DND-41 (cell line): ENCODE measurements at regions not wholly inside any gene's neighbourhood (a gene's known extent, or its start where the extent isn't known, plus 50 kb on each side); places are given as distances from the start of the nearest gene placed in this dataset.

Experiments used
- ATAC-seq: fragments of 200-7000 bp; cut with Tn5 transposase; 3 replicates; pipeline ENCODE4 v1.9.1; 2021; ENCODE audit warnings: low read depth; ENCODE audit not compliant: insufficient read depth
- DNase-seq: peaks from one replicate; pipeline ENCODE4 v3.0.0-alpha.2; 2020
- H2AFZ ChIP-seq: 2 replicates; pipeline ENCODE4 v1.6.0; 2012; ENCODE audit warnings: low read depth, low read length
- H3K27ac ChIP-seq: 2 replicates; pipeline ENCODE4 v1.5.1; 2012; ENCODE audit warnings: low read length, inconsistent platforms
- H3K27me3 ChIP-seq: fragments of 200-600 bp; sonication (generic); 2 replicates; pipeline ENCODE4 v1.6.0; 2012; ENCODE audit warnings: low read length, mild to moderate bottlenecking, inconsistent platforms; ENCODE audit not compliant: insufficient read depth, poor library complexity
- H3K36me3 ChIP-seq: 2 replicates; pipeline ENCODE4 v1.5.1; 2012; ENCODE audit warnings: low read length, inconsistent platforms; ENCODE audit not compliant: insufficient read depth
- H3K4me1 ChIP-seq: 2 replicates; pipeline ENCODE4 v1.5.1; 2012; ENCODE audit warnings: mild to moderate bottlenecking, low read length; ENCODE audit not compliant: insufficient read depth
- H3K4me2 ChIP-seq: 2 replicates; pipeline ENCODE4 v1.6.0; 2012; ENCODE audit warnings: mild to moderate bottlenecking, moderate library complexity, low read length, inconsistent platforms; ENCODE audit not compliant: insufficient read depth
- H3K4me3 ChIP-seq, 2 experiments: fragments of 200-600 bp in 1 of 2; shearing (Covaris generic) in 1 of 2; 2 replicates each; pipeline ENCODE4 v1.5.1; 2012 to 2016; ENCODE audit warnings: inconsistent platforms in 2 of 2, low read length in 2 of 2, mild to moderate bottlenecking in 2 of 2, low read depth in 1 of 2, moderate library complexity in 1 of 2
- H3K79me2 ChIP-seq: 2 replicates; pipeline ENCODE4 v1.6.0; 2012; ENCODE audit warnings: low read length, inconsistent platforms; ENCODE audit not compliant: insufficient read depth
- H3K9ac ChIP-seq: 2 replicates; pipeline ENCODE4 v1.6.0; 2012; ENCODE audit warnings: low read depth, mild to moderate bottlenecking, inconsistent platforms, low read length, moderate library complexity
- H3K9me3 ChIP-seq: 2 replicates; pipeline ENCODE4 v1.5.1; 2012; ENCODE audit warnings: low read length, moderate library complexity, mild to moderate bottlenecking, inconsistent platforms; ENCODE audit not compliant: insufficient read depth, severe bottlenecking
- H4K20me1 ChIP-seq: 2 replicates; pipeline ENCODE4 v1.6.0; 2012; ENCODE audit warnings: low read length; ENCODE audit not compliant: insufficient read depth
- EZH2 ChIP-seq: IDR thresholded peaks from 3 replicates; pipeline ENCODE4 v1.6.1; 2012; ENCODE audit warnings: borderline replicate concordance, low read depth, mild to moderate bottlenecking, moderate library complexity, low read length, inconsistent platforms; ENCODE audit not compliant: severe bottlenecking
- TF ChIP-seq, protein P1 (sequence below): IDR thresholded peaks from 2 replicates; pipeline ENCODE4 v1.5.1; 2012; ENCODE audit warnings: borderline replicate concordance, low read length, moderate library complexity, mild to moderate bottlenecking; ENCODE audit not compliant: poor library complexity, severe bottlenecking; ENCODE audit errors: extremely low read depth

GRCh38 chr12:17618831-17619230, 471.2 kb downstream of the RERGL start:
- no peak overlapping the region for H3K9ac ChIP-seq
- no peaks in the 10 kb centered on the region for H4K20me1 ChIP-seq
- no peak overlapping the region for H3K4me3 ChIP-seq
- H3K4me2 ChIP-seq: no peak overlapping the region
- H2AFZ ChIP-seq: no peak overlapping the region
- no peaks in the 10 kb centered on the region for H3K27me3 ChIP-seq
- H3K79me2 ChIP-seq: no peaks in the 10 kb centered on the region
- no peaks in the 10 kb centered on the region for H3K36me3 ChIP-seq
- DNase-seq (no peak), ATAC-seq (no peak)
- no peaks in the 10 kb centered on the region for H3K9me3 ChIP-seq
- H3K27ac ChIP-seq: no peak overlapping the region
- TF ChIP-seq, protein P1, sequence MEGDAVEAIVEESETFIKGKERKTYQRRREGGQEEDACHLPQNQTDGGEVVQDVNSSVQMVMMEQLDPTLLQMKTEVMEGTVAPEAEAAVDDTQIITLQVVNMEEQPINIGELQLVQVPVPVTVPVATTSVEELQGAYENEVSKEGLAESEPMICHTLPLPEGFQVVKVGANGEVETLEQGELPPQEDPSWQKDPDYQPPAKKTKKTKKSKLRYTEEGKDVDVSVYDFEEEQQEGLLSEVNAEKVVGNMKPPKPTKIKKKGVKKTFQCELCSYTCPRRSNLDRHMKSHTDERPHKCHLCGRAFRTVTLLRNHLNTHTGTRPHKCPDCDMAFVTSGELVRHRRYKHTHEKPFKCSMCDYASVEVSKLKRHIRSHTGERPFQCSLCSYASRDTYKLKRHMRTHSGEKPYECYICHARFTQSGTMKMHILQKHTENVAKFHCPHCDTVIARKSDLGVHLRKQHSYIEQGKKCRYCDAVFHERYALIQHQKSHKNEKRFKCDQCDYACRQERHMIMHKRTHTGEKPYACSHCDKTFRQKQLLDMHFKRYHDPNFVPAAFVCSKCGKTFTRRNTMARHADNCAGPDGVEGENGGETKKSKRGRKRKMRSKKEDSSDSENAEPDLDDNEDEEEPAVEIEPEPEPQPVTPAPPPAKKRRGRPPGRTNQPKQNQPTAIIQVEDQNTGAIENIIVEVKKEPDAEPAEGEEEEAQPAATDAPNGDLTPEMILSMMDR: no peak
- no peak for TF ChIP-seq EZH2
- H3K4me1 ChIP-seq: no peaks in the 10 kb centered on the region

- no peak overlapping the region for H3K9ac ChIP-seq
- no peak overlapping the region for H3K4me2 ChIP-seq
- H3K36me3 ChIP-seq: no peaks in the 10 kb centered on the region
- no peaks in the 10 kb centered on the region for H3K4me1 ChIP-seq
- H3K9me3 ChIP-seq: no peaks in the 10 kb centered on the region
- no peak overlapping the region for H2AFZ ChIP-seq
- no peak for ATAC-seq
- TF ChIP-seq, protein P1: no peak
- no peak for TF ChIP-seq EZH2
- no peaks in the 10 kb centered on the region for H4K20me1 ChIP-seq
- no peak for DNase-seq
- no peak overlapping the region for H3K4me3 ChIP-seq
- no peak overlapping the region for H3K27ac ChIP-seq
- no peaks in the 10 kb centered on the region for H3K27me3 ChIP-seq
- H3K79me2 ChIP-seq: no peaks in the 10 kb centered on the region
Measured at GRCh38 chr12:17609701-17610100, 480.3 kb downstream of the RERGL start.

- no peak overlapping the region for H3K4me3 ChIP-seq
- no peaks in the 10 kb centered on the region for H3K27me3 ChIP-seq
- H2AFZ ChIP-seq: no peak overlapping the region
- no peak overlapping the region for H3K9ac ChIP-seq
- H3K79me2 ChIP-seq: no peaks in the 10 kb centered on the region
- TF ChIP-seq, protein P1: no peak
- TF ChIP-seq EZH2: no peak
- ATAC-seq (no peak), DNase-seq (no peak)
- no peaks in the 10 kb centered on the region for H3K9me3 ChIP-seq
- H3K27ac ChIP-seq: no peak overlapping the region
- H3K4me1 ChIP-seq: no peaks in the 10 kb centered on the region
- H3K36me3 ChIP-seq: no peaks in the 10 kb centered on the region
- H3K4me2 ChIP-seq: no peak overlapping the region
- no peaks in the 10 kb centered on the region for H4K20me1 ChIP-seq
Measured at GRCh38 chr12:17609153-17609552, 480.8 kb downstream of the RERGL start.

DNA sequence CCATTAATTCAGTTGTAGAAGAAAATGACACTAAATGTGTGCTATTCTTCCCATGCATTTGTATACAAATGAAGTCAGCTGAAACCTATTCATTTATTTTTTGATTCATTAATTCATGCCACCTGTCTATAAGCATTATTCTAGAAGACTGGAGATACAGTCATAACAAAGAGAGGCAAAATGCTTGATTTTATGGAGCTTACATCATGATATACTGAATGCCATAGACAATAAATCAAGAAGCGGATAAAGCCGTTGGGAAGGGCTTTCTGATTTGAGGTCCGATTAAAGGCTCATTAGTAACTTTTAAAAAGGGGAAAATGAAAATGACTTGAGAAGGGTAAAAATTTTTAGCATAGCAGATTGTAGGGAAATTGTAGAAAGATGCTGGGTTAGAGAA, 494.9 kb downstream of the RERGL start:
- Histone ChIP-seq H3K4me2 (no peak overlapping the region), H3K4me1 (no peaks in the 10 kb centered on the region), H3K27ac (no peak overlapping the region), H2AFZ (no peak overlapping the region), H4K20me1 (no peaks in the 10 kb centered on the region), H3K9ac (no peak overlapping the region), H3K36me3 (no peaks in the 10 kb centered on the region), H3K27me3 (no peaks in the 10 kb centered on the region), H3K9me3 (no peaks in the 10 kb centered on the region), H3K4me3 (no peak overlapping the region), H3K79me2 (no peaks in the 10 kb centered on the region)
- no peak for DNase-seq
- no peak for ATAC-seq
- TF ChIP-seq EZH2: no peak
- TF ChIP-seq, protein P1: no peak
